ENCODE measurements at regions not wholly inside any gene's neighbourhood (a gene's known extent, or its start where the extent isn't known, plus 50 kb on each side); places are given as distances from the start of the nearest gene placed in this dataset.

DNA sequence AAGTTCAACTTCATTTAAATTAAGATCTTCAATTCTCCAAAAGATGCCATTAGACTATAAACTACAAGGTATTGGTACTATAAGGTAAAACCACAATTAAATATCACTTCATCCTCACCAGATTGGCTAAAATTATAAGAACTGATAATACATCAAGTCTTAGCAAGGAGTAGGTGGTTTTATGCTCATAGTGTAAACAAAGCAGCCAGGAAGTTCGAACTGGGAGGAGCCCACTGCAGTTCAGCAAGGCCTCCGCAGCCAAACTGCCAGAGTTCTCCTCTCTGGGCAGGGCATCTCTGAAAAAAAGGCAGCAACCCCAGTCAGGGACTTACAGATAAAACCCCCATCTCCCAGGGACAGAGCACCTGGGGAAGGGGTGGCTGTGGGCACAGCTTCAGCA lies 91.6 kb upstream of the SETMAR start:
- TF ChIP-seq, protein P1, sequence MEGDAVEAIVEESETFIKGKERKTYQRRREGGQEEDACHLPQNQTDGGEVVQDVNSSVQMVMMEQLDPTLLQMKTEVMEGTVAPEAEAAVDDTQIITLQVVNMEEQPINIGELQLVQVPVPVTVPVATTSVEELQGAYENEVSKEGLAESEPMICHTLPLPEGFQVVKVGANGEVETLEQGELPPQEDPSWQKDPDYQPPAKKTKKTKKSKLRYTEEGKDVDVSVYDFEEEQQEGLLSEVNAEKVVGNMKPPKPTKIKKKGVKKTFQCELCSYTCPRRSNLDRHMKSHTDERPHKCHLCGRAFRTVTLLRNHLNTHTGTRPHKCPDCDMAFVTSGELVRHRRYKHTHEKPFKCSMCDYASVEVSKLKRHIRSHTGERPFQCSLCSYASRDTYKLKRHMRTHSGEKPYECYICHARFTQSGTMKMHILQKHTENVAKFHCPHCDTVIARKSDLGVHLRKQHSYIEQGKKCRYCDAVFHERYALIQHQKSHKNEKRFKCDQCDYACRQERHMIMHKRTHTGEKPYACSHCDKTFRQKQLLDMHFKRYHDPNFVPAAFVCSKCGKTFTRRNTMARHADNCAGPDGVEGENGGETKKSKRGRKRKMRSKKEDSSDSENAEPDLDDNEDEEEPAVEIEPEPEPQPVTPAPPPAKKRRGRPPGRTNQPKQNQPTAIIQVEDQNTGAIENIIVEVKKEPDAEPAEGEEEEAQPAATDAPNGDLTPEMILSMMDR (IDR thresholded peaks at IDR 0.05), result no peak
- TF ChIP-seq POLR2A (IDR thresholded peaks at IDR 0.05), result no peak
- no peak for TF ChIP-seq EP300 (IDR thresholded peaks at IDR 0.05)
- no peak for TF ChIP-seq POLR2AphosphoS5 (IDR thresholded peaks at IDR 0.05)
